DOHH2 (cell line): ENCODE measurements at regions not wholly inside any gene's neighbourhood (a gene's known extent, or its start where the extent isn't known, plus 50 kb on each side); places are given as distances from the start of the nearest gene placed in this dataset.

ENCODE experiments used
- H3F3A ChIP-seq: fragments of 200-600 bp; sonication (generic), shearing (Covaris generic); 2 replicates; pipeline ENCODE4 v1.6.0; 2016; ENCODE audit warnings: antibody characterized with exemption, mild to moderate bottlenecking; ENCODE audit not compliant: control insufficient read depth, insufficient read depth
- H3K27ac ChIP-seq: fragments of 200-600 bp; sonication (generic); 2 replicates; pipeline ENCODE4 v1.5.1; 2014; ENCODE audit warnings: low read depth, mild to moderate bottlenecking, low read length, moderate library complexity
- H3K27me3 ChIP-seq: fragments of 200-600 bp; sonication (generic); 2 replicates; pipeline ENCODE4 v1.6.1; 2014; ENCODE audit warnings: mild to moderate bottlenecking, low read length, mixed read lengths; ENCODE audit not compliant: control insufficient read depth
- H3K36me3 ChIP-seq: fragments of 200-600 bp; sonication (generic); 2 replicates; pipeline ENCODE4 v1.6.1; 2014; ENCODE audit warnings: mild to moderate bottlenecking, low read length, moderate library complexity, mixed read lengths; ENCODE audit not compliant: control insufficient read depth
- H3K4me1 ChIP-seq: fragments of 200-600 bp; sonication (generic); 2 replicates; pipeline ENCODE4 v1.6.1; 2014; ENCODE audit warnings: mild to moderate bottlenecking, low read length, mixed read lengths; ENCODE audit not compliant: control insufficient read depth
- H3K4me2 ChIP-seq: fragments of 200-600 bp; sonication (generic); 2 replicates; pipeline ENCODE4 v1.6.0; 2014; ENCODE audit warnings: mild to moderate bottlenecking, low read length, moderate library complexity
- H3K4me3 ChIP-seq: fragments of 200-600 bp; sonication (generic); 2 replicates; pipeline ENCODE4 v1.5.1; 2014; ENCODE audit warnings: mild to moderate bottlenecking, low read length, mixed read lengths
- H3K79me2 ChIP-seq: fragments of 200-600 bp; sonication (generic); 2 replicates; pipeline ENCODE4 v1.6.1; 2014; ENCODE audit warnings: mild to moderate bottlenecking, low read length, mixed read lengths; ENCODE audit not compliant: control insufficient read depth
- H3K9me2 ChIP-seq: fragments of 200-600 bp; sonication (generic); replicated peaks from 2 replicates; pipeline ENCODE4 v1.6.1; 2014; ENCODE audit warnings: mild to moderate bottlenecking, low read length, mixed read lengths; ENCODE audit not compliant: control insufficient read depth
- H3K9me3 ChIP-seq: fragments of 200-600 bp; sonication (generic); 2 replicates; pipeline ENCODE4 v1.6.1; 2014; ENCODE audit warnings: antibody characterized with exemption, low read length, mixed read lengths; ENCODE audit not compliant: control insufficient read depth, insufficient read depth
- H4K20me1 ChIP-seq: fragments of 200-600 bp; sonication (generic); 2 replicates; pipeline ENCODE4 v1.6.0; 2014; ENCODE audit warnings: low read depth, mild to moderate bottlenecking, antibody characterized with exemption, low read length, moderate library complexity; ENCODE audit not compliant: control insufficient read depth, insufficient read depth
- CTCF ChIP-seq: fragments of 200-600 bp; sonication (generic); IDR thresholded peaks from one replicate; pipeline ENCODE4 v1.5.1; 2014; ENCODE audit warnings: antibody characterized with exemption, mild to moderate bottlenecking, low read depth, low read length; ENCODE audit not compliant: poor library complexity, severe bottlenecking
- EZH2phosphoT487 ChIP-seq: fragments of 200-600 bp; sonication (generic); IDR thresholded peaks from 2 replicates; pipeline ENCODE4 v1.6.1; 2017; ENCODE audit warnings: borderline replicate concordance, mild to moderate bottlenecking, antibody characterized with exemption, low read length, moderate library complexity, mixed read lengths

- Histone ChIP-seq H3K79me2 (no peaks in the 10 kb centered on the region), H3K27ac (no peak overlapping the region), H3F3A (no peaks in the 10 kb centered on the region), H3K9me2 (no peaks in the 10 kb centered on the region), H3K9me3 (no peaks in the 10 kb centered on the region), H3K4me2 (no peak overlapping the region), H3K4me1 (no peaks in the 10 kb centered on the region), H3K36me3 (no peaks in the 10 kb centered on the region), H4K20me1 (no peaks in the 10 kb centered on the region), H3K4me3 (no peak overlapping the region), H3K27me3 (no peaks in the 10 kb centered on the region; the same call in 1 of the 2 replicates)
- no peak for TF ChIP-seq EZH2phosphoT487
Observed at GRCh38 chr6:113607821-113608545, 249.2 kb upstream of the MARCKS start.

- H3K27ac ChIP-seq = no peak overlapping the region
- no peaks in the 10 kb centered on the region for H3K4me1 ChIP-seq
- no peaks in the 10 kb centered on the region for H4K20me1 ChIP-seq
- no peaks in the 10 kb centered on the region for H3K9me2 ChIP-seq
- H3K4me2 ChIP-seq = no peak overlapping the region
- peaks cover 2% of the 10 kb centered on the region; the same call in 1 of the 2 replicates for H3K27me3 ChIP-seq
- H3K79me2 ChIP-seq = no peaks in the 10 kb centered on the region
- TF ChIP-seq CTCF (no peak), EZH2phosphoT487 (no peak)
- H3K36me3 ChIP-seq = no peaks in the 10 kb centered on the region
- no peaks in the 10 kb centered on the region for H3F3A ChIP-seq
- H3K9me3 ChIP-seq = no peaks in the 10 kb centered on the region
- H3K4me3 ChIP-seq = no peak overlapping the region
Observed at GRCh38 chr6:113610377-113610988, 246.7 kb upstream of the MARCKS start.

GRCh38 chr6:113616701-113617274 is 240.4 kb upstream of the MARCKS start:
- Histone ChIP-seq H3K79me2 (no peaks in the 10 kb centered on the region), H3K27ac (no peak overlapping the region), H3K9me2 (no peaks in the 10 kb centered on the region), H3K4me2 (no peak overlapping the region), H3K4me1 (no peaks in the 10 kb centered on the region), H3K27me3 (peaks cover 12% of the 10 kb centered on the region), H3K36me3 (no peaks in the 10 kb centered on the region), H3F3A (no peaks in the 10 kb centered on the region), H4K20me1 (no peaks in the 10 kb centered on the region), H3K4me3 (no peak overlapping the region), H3K9me3 (no peaks in the 10 kb centered on the region)
- no peak for TF ChIP-seq EZH2phosphoT487

- Histone ChIP-seq H3K27me3 (peaks cover 12% of the 10 kb centered on the region), H3K4me3 (no peak overlapping the region), H3K27ac (no peak overlapping the region), H3K79me2 (no peaks in the 10 kb centered on the region), H3K4me1 (no peaks in the 10 kb centered on the region), H3K9me3 (no peaks in the 10 kb centered on the region), H3F3A (no peaks in the 10 kb centered on the region), H3K9me2 (no peaks in the 10 kb centered on the region), H4K20me1 (no peaks in the 10 kb centered on the region), H3K36me3 (no peaks in the 10 kb centered on the region), H3K4me2 (no peak overlapping the region)
- no peak for TF ChIP-seq CTCF
- TF ChIP-seq EZH2phosphoT487 = no peak
Observed at GRCh38 chr6:113619077-113619476, 238.1 kb upstream of the MARCKS start.
